ENCODE measurements at regions not wholly inside any gene's neighbourhood (a gene's known extent, or its start where the extent isn't known, plus 50 kb on each side); places are given as distances from the start of the nearest gene placed in this dataset.

GRCh38 chr10:14468023-14468441 is 137.3 kb upstream of the FRMD4A start:
- no peak for DNase-seq

DNA sequence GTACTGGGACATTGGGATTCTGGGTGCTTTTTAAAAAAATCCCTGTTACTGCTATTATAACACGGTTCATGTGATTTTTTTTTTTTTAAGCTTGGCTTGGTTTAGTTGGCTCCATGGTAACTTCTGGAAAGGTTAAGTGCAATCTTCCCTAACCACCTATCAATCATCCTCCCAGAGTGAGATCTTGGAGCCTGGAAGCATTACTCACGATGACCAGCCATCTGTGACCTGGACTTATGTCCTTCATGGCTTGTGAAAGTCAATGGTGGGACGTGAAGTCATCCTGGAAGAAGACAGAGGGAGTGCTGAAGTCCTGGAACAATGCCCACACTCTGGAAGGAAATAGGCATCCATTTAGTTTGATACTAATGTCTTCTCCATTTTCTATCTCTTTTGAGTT is 135.5 kb upstream of the FRMD4A start:
- DNase-seq = no peak

GRCh38 chr10:14460447-14460846 is 129.7 kb upstream of the FRMD4A start:
- no peak for DNase-seq

DNA sequence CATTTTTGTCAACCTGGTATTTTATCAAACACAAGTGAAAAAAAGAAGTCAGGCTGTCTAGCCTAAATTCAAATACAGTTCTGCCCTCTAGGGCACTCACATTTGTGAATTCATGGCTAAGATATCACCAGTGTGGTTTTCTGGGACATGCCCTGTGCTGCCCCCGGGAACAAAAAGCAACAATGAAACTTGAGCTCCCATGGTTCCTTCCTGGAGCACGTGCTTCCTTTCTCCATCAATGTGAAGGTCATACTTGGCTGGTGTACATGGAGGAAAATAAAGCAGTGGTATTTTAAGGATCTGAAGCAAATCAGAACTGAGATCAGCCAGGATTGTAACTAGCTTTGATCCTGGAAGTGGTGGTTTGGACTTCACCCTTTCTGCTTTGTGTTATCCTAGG is 128.9 kb upstream of the FRMD4A start:
- DNase-seq = no peak

- no peak for DNase-seq
Measured at GRCh38 chr10:14456870-14457266, 126.1 kb upstream of the FRMD4A start.

DNA sequence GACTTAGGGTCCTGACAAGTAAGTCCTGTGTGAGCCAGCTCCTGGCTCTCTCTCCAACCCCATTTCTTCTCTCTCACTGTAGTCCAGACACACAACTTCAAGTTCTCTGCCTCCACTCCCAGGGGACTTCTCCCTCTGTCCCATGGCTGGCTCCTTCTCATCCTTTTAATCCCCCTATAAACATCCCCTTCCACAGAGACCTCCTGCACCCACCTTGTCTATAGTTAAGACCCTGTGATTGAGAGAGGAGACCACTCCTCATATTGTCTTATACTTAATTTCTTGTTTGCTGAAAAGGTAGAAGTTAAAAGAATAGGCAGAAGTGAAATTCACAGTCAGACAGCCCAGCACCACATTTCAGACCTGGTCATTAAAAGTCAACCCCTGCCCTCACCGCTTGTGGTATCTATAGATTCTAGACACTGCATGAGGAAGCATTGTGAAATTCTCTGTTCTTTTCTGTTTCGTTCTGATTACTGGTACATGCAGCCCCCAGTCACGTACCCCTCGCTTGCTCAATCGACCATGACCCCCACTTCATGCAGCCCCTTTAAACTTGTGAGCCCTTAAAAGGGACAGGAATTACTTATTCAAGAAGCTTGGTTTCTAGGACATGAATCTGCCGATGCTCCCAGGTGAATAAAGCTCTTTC is 125.6 kb upstream of the FRMD4A start:
- no peak for DNase-seq

- no peak for DNase-seq
Measured at GRCh38 chr10:14454629-14455028, 123.9 kb upstream of the FRMD4A start.

DNA sequence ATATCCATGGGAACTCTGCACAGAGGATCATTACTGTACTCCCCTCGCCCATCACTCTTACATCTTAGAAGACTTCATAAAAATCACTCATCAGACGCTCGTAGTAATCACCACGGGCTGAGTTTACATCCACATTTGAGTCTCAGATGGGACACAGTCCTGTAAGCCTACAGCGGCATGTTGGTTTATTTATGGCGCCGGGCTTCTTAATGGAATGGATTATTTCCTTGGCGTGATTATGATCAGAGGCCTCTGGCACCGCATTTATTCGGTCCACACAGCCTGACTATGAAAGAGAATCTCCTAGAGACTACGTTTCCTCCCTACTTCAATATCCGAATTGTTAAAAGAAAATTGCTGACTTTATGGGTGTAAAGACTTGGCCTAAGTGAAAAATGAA is 123.5 kb upstream of the FRMD4A start:
- DNase-seq = no peak

DNA sequence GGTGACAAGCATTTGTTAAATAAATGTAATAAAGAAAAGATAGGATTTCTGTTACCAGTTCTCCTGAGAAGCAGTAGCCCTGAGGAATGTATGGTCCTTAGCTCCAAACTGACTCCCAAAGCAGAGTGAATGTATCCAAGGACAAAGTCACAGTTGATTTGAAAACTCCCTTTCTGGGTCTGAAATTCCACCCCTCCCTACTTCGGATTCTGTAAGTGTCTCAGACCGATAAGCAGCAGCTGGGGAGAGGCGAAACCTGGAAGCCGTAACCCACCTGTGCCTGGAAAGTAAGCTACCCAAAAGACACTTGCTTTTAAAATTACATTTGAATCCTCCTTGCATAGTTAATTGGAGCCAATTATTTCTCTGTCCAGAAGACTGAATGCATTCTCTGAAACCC is 122.9 kb upstream of the FRMD4A start:
- no peak for DNase-seq

- DNase-seq = no peak
Measured at GRCh38 chr10:14451341-14451740, 120.6 kb upstream of the FRMD4A start.

- no peak for DNase-seq
Measured at GRCh38 chr10:14450041-14450491, 119.3 kb upstream of the FRMD4A start.

GRCh38 chr10:14449293-14449815 is 118.6 kb upstream of the FRMD4A start:
- DNase-seq = no peak

GRCh38 chr10:14448197-14448990 is 117.7 kb upstream of the FRMD4A start:
- DNase-seq = no peak

GRCh38 chr10:14447094-14447839 is 116.5 kb upstream of the FRMD4A start:
- DNase-seq = no peak

DNA sequence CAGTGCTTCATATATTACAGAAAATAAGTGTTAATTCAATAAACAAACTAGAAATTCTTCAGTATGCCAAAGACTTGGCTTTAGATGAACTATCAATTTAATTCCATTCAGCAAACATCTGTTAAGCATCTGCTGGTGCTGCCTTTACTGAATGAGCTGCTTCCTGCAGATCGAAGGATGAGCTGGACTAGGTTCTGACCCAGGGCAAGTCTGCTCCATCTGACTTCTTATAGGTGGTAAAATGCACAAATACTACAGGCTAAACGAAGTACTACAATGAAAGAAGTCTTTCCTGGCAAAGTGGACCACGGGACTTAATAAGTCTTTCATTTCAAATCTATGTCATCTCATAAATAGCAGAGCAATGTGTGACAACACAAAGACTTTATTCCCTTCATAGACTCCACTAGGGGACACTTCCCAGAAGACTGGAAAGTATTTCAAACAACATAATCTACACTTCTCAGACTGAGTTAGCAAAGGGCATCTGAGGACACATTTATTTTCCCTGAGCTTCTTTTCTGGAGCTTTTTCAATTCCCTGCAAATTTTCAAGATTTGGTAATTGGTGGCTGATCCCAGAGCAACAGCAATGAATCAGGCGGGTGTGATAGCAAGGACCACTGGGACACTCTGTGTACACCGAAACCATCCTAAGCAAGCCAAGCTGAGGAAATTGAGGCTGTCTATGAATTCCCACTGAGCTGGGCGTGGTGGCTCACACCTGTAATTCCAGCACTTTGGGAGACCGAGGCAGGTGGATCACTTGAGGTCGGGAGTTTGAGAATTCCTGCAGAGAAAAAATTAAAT is 108.9 kb upstream of the FRMD4A start:
- DNase-seq = no peak

- no peak for DNase-seq
Measured at GRCh38 chr10:14438576-14438975, 107.9 kb upstream of the FRMD4A start.

DNA sequence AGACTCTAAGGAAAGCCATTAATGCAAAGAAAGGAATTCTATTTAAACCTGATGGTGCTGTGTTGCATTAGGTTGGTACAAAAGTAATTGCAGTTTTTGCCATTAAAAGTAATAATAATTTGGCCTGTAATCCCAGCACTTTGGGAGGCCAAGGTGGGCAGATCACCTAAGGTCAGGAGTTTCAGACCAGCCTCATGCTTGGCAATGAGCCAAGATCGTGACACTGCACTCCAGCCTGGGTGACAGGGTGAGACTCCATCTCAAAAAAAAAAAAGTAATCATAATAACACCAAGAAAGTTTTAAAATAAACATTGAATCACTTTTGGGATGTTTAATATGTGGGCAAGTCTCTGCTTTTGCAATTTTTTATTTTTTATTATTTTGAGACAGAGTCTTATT is 107.3 kb upstream of the FRMD4A start:
- DNase-seq = no peak

DNA sequence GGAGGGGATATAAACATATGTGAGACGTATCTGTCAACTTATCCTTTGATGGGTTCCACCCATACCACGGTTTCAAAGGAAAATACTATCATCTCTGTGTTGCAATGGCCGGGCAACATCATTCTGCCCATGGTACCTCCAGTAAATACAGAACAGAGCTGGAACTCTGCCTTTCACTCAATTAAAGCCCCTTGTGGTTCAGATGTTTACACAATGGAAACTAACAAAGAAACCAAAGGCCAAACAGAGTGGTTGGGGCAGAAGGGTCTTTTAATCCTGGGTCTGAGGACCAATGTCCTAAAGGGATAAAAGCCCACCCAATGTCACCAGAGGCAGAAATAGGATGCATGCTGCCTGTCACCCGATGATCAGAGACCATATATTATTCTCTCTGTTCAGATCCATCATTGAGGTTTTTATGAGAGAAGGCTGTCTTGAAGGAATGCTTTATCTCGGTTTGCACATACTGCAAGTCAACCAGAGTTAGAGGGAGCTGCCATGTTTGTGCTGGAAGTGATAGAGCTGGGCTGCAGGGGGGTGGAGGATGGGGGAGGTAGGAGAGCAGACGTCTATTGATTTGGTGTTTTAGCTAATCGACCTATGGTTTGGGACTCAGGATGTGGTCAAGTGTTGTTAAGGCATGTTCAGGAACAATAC is 105.4 kb upstream of the FRMD4A start:
- no peak for DNase-seq

DNA sequence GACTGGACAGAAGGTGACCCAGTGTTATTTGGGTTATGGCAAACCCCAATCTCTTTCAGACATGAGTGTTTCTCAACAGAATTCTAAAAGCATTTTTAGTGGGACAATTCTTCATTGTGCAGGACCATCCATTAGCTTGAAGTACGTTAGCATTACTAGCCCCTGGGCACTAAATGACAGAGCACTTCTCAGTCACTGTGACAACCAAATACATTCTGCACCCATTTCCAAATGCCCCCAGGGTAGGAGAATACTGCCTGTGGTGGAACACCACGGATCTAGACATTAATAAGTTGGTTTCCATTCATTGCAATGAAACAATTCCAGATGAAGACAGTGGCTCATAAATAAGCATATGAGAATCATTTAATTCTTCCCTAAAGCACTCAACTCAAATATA is 102.4 kb upstream of the FRMD4A start:
- no peak for DNase-seq

GRCh38 chr10:14431868-14432267 is 101.1 kb upstream of the FRMD4A start:
- DNase-seq = no peak

DNA sequence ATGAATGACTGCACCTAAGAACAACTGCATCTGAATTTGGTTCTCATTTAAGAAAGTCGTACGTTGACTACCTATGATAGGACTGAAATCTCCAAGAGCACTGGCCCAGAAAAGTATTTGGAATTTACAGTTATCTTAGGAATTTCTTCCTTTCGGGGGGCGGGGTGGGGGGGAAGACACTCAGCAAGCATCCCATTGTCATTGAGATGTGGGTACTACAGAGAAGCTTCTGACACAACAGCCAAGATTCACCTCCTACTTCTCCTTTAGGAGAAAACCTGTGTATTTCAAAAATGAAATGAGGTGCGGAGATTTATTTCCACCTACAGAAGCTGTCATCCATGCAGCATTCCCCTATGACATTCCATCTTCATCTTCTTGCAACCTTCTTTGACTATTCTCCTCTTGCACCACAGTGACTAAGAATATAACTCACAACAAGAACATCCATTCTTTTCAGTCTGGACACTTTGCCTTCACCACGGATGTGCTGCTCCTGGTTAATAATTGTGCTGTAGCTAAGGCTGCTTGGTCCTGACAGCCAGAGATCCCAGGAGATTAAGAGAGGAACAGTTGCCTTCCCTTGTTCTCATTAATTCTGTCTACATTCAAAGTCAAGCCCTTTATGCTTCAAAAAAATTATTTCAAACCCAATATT is 98.4 kb upstream of the FRMD4A start:
- no peak for DNase-seq

- DNase-seq = no peak
Measured at GRCh38 chr10:14425034-14425433, 94.3 kb upstream of the FRMD4A start.

Measured in amniotic stem cell (primary cell).